Memory B cell (primary cell): ENCODE measurements at regions not wholly inside any gene's neighbourhood (a gene's known extent, or its start where the extent isn't known, plus 50 kb on each side); places are given as distances from the start of the nearest gene placed in this dataset.
"Not testable (repeated sequence)": the region's sequence is repeated elsewhere in the genome, so short reads cannot be mapped to it uniquely, and the experiment has no call there.

Experiments
- ATAC-seq: fragments of 150-1000 bp; cut with Tn5 transposase; 2 replicates; pipeline ENCODE4 v1.10.0; 2021; ENCODE audit warnings: low read depth, mild to moderate bottlenecking, moderate library complexity
- DNase-seq, 2 donors: peaks; one replicate each; pipeline ENCODE4 v3.0.0; 2022; ENCODE audit warnings: low spot score in 2 of 2
- H3K27ac Mint-ChIP-seq: one replicate; pipeline ENCODE4 v1.8.0; 2022; ENCODE audit warnings: mild to moderate bottlenecking, moderate library complexity, mixed read lengths
- H3K27me3 Mint-ChIP-seq: one replicate; pipeline ENCODE4 v1.8.0; 2022; ENCODE audit warnings: mixed read lengths
- H3K36me3 Mint-ChIP-seq: one replicate; pipeline ENCODE4 v1.8.0; 2022; ENCODE audit warnings: mild to moderate bottlenecking, mixed read lengths
- H3K4me1 Mint-ChIP-seq: one replicate; pipeline ENCODE4 v1.8.0; 2022; ENCODE audit warnings: mixed read lengths
- H3K4me3 Mint-ChIP-seq: one replicate; pipeline ENCODE4 v1.8.0; 2022; ENCODE audit warnings: mild to moderate bottlenecking, moderate library complexity, mixed read lengths
- H3K9me3 Mint-ChIP-seq: one replicate; pipeline ENCODE4 v1.8.0; 2022; ENCODE audit warnings: mixed read lengths

GRCh38 chr9:89679581-89679980 lies 74.8 kb downstream of the GADD45G start:
- Mint-ChIP-seq H3K4me1 (no peaks in the 10 kb centered on the region), H3K27me3 (peaks cover 4% of the 10 kb centered on the region), H3K9me3 (no peaks in the 10 kb centered on the region), H3K36me3 (no peaks in the 10 kb centered on the region), H3K4me3 (no peak overlapping the region), H3K27ac (no peak overlapping the region)
- DNase-seq = no peak
- no peak for ATAC-seq

- DNase-seq (no peak), ATAC-seq (no peak)
- Mint-ChIP-seq H3K9me3 (no peaks in the 10 kb centered on the region), H3K27ac (no peak overlapping the region), H3K4me1 (no peaks in the 10 kb centered on the region), H3K27me3 (peaks cover 6% of the 10 kb centered on the region), H3K36me3 (no peaks in the 10 kb centered on the region), H3K4me3 (no peak overlapping the region)
Observed at GRCh38 chr9:89680547-89681467, 76.0 kb downstream of the GADD45G start.

GRCh38 chr9:89681468-89681859 lies 76.7 kb downstream of the GADD45G start:
- not testable (repeated sequence) for H3K27ac Mint-ChIP-seq, DNase-seq

GRCh38 chr9:89683626-89684025 lies 78.8 kb downstream of the GADD45G start:
- no peaks in the 10 kb centered on the region for H3K4me1 Mint-ChIP-seq
- peaks cover 3% of the 10 kb centered on the region for H3K27me3 Mint-ChIP-seq
- DNase-seq = no peak
- H3K27ac Mint-ChIP-seq = no peak overlapping the region
- H3K9me3 Mint-ChIP-seq = no peaks in the 10 kb centered on the region
- no peak overlapping the region for H3K4me3 Mint-ChIP-seq
- ATAC-seq = no peak
- H3K36me3 Mint-ChIP-seq = no peaks in the 10 kb centered on the region

More at GRCh38 chr9:89681468-89681859, 76.7 kb downstream of the GADD45G start:
- not testable (repeated sequence) for H3K27me3 Mint-ChIP-seq, ATAC-seq, H3K4me3 Mint-ChIP-seq, H3K4me1 Mint-ChIP-seq, H3K36me3 Mint-ChIP-seq, H3K9me3 Mint-ChIP-seq

GRCh38 chr9:89684218-89684617 lies 79.4 kb downstream of the GADD45G start:
- no peaks in the 10 kb centered on the region for H3K9me3 Mint-ChIP-seq
- no peak for DNase-seq
- no peaks in the 10 kb centered on the region for H3K4me1 Mint-ChIP-seq
- no peaks in the 10 kb centered on the region for H3K36me3 Mint-ChIP-seq
- H3K27me3 Mint-ChIP-seq = peaks cover 5% of the 10 kb centered on the region
- H3K27ac Mint-ChIP-seq = no peak overlapping the region
- ATAC-seq = no peak
- no peak overlapping the region for H3K4me3 Mint-ChIP-seq

GRCh38 chr9:89684912-89685636 lies 80.3 kb downstream of the GADD45G start:
- Mint-ChIP-seq H3K36me3 (no peaks in the 10 kb centered on the region), H3K4me3 (no peak overlapping the region), H3K27ac (no peak overlapping the region), H3K9me3 (no peaks in the 10 kb centered on the region), H3K27me3 (peaks cover 5% of the 10 kb centered on the region), H3K4me1 (no peaks in the 10 kb centered on the region)
- ATAC-seq (no peak), DNase-seq (no peak)

- Mint-ChIP-seq H3K9me3 (no peaks in the 10 kb centered on the region), H3K36me3 (no peaks in the 10 kb centered on the region), H3K27ac (no peak overlapping the region), H3K27me3 (peaks cover 5% of the 10 kb centered on the region), H3K4me3 (no peak overlapping the region), H3K4me1 (peaks cover 4% of the 10 kb centered on the region)
- ATAC-seq = no peak
- DNase-seq = no peak
Observed at GRCh38 chr9:89685698-89686097, 80.9 kb downstream of the GADD45G start.

GRCh38 chr9:89686126-89686525 lies 81.3 kb downstream of the GADD45G start:
- DNase-seq (no peak), ATAC-seq (no peak)
- Mint-ChIP-seq H3K36me3 (no peaks in the 10 kb centered on the region), H3K9me3 (no peaks in the 10 kb centered on the region), H3K27me3 (peaks cover 5% of the 10 kb centered on the region), H3K27ac (no peak overlapping the region), H3K4me1 (peaks cover 8% of the 10 kb centered on the region), H3K4me3 (no peak overlapping the region)

GRCh38 chr9:89686621-89687020 lies 81.8 kb downstream of the GADD45G start:
- H3K27ac Mint-ChIP-seq = no peak overlapping the region
- H3K36me3 Mint-ChIP-seq = no peaks in the 10 kb centered on the region
- H3K4me3 Mint-ChIP-seq = no peak overlapping the region
- H3K9me3 Mint-ChIP-seq = no peaks in the 10 kb centered on the region
- peaks cover 8% of the 10 kb centered on the region for H3K4me1 Mint-ChIP-seq
- H3K27me3 Mint-ChIP-seq = peaks cover 5% of the 10 kb centered on the region
- DNase-seq (no peak), ATAC-seq (no peak)

GRCh38 chr9:89687188-89687587 lies 82.4 kb downstream of the GADD45G start:
- no peak for DNase-seq
- peaks cover 8% of the 10 kb centered on the region for H3K4me1 Mint-ChIP-seq
- no peak overlapping the region for H3K27ac Mint-ChIP-seq
- H3K9me3 Mint-ChIP-seq = no peaks in the 10 kb centered on the region
- no peak for ATAC-seq
- peaks cover 5% of the 10 kb centered on the region for H3K27me3 Mint-ChIP-seq
- no peaks in the 10 kb centered on the region for H3K36me3 Mint-ChIP-seq
- H3K4me3 Mint-ChIP-seq = no peak overlapping the region

- no peak for ATAC-seq
- H3K9me3 Mint-ChIP-seq = no peaks in the 10 kb centered on the region
- peaks cover 5% of the 10 kb centered on the region for H3K27me3 Mint-ChIP-seq
- no peak overlapping the region for H3K27ac Mint-ChIP-seq
- no peak overlapping the region for H3K4me3 Mint-ChIP-seq
- peaks cover 8% of the 10 kb centered on the region for H3K4me1 Mint-ChIP-seq
- no peaks in the 10 kb centered on the region for H3K36me3 Mint-ChIP-seq
- DNase-seq = no peak
Observed at GRCh38 chr9:89687848-89688247, 83.0 kb downstream of the GADD45G start.

GRCh38 chr9:89689321-89689720 lies 84.5 kb downstream of the GADD45G start:
- H3K9me3 Mint-ChIP-seq, H3K27me3 Mint-ChIP-seq, H3K27ac Mint-ChIP-seq, ATAC-seq, H3K4me3 Mint-ChIP-seq, H3K36me3 Mint-ChIP-seq, DNase-seq, H3K4me1 Mint-ChIP-seq: not testable (repeated sequence)

- no peak overlapping the region for H3K4me3 Mint-ChIP-seq
- no peaks in the 10 kb centered on the region for H3K36me3 Mint-ChIP-seq
- H3K27me3 Mint-ChIP-seq = peaks cover 8% of the 10 kb centered on the region
- H3K27ac Mint-ChIP-seq = peak overlapping the region; percentile 7
- H3K4me1 Mint-ChIP-seq = peaks cover 8% of the 10 kb centered on the region
- no peaks in the 10 kb centered on the region for H3K9me3 Mint-ChIP-seq
- DNase-seq (no peak), ATAC-seq (peak; percentile 93)
Observed at GRCh38 chr9:89690334-89690912, 85.6 kb downstream of the GADD45G start.

GRCh38 chr9:89695441-89695891 lies 90.7 kb downstream of the GADD45G start:
- H3K4me1 Mint-ChIP-seq = peaks cover 10% of the 10 kb centered on the region
- no peaks in the 10 kb centered on the region for H3K36me3 Mint-ChIP-seq
- ATAC-seq (no peak), DNase-seq (no peak)
- no peaks in the 10 kb centered on the region for H3K9me3 Mint-ChIP-seq
- H3K27ac Mint-ChIP-seq = no peak overlapping the region
- peaks cover 6% of the 10 kb centered on the region for H3K27me3 Mint-ChIP-seq
- no peak overlapping the region for H3K4me3 Mint-ChIP-seq
